Activated T-helper 1 cell treated with anti-CD3 and anti-CD28 coated beads, Interleukin-12 subunit alpha, Interleukin-12 subunit beta, Interleukin-2, Interleukin-4 antibody, amounts not matched to agents 30 ng/mL and 10 ng/mL and 1 ng/mL, durations not matched to agents 14 hours and 24 hours and 36 hours (primary cell): ENCODE measurements at regions not wholly inside any gene's neighbourhood (a gene's known extent, or its start where the extent isn't known, plus 50 kb on each side); places are given as distances from the start of the nearest gene placed in this dataset.

ENCODE experiments used
- DNase-seq: peaks from one replicate; pipeline ENCODE4 v3.0.0; 2021; ENCODE audit warnings: low spot score
- H3K27ac Mint-ChIP-seq: one replicate; pipeline ENCODE4 v1.8.0; 2021; ENCODE audit warnings: mild to moderate bottlenecking, mixed read lengths
- H3K27me3 Mint-ChIP-seq: one replicate; pipeline ENCODE4 v1.8.0; 2022; ENCODE audit warnings: mild to moderate bottlenecking, moderate library complexity, mixed read lengths; ENCODE audit not compliant: insufficient read depth
- H3K36me3 Mint-ChIP-seq: one replicate; pipeline ENCODE4 v1.8.0; 2021; ENCODE audit warnings: low read depth, mixed read lengths
- H3K4me1 Mint-ChIP-seq: one replicate; pipeline ENCODE4 v1.8.0; 2021; ENCODE audit warnings: low read depth, mixed read lengths
- H3K4me3 Mint-ChIP-seq: one replicate; pipeline ENCODE4 v1.8.0; 2021; ENCODE audit warnings: mild to moderate bottlenecking, moderate library complexity, mixed read lengths
- H3K9me3 Mint-ChIP-seq: one replicate; pipeline ENCODE4 v1.8.0; 2021; ENCODE audit warnings: mixed read lengths
- intact Hi-C: fragments of 100-400 bp; cut with micrococcal nuclease; formaldehyde crosslinking; loops from one replicate; pipeline ENCODE4 v1.15.1; 2024

DNA sequence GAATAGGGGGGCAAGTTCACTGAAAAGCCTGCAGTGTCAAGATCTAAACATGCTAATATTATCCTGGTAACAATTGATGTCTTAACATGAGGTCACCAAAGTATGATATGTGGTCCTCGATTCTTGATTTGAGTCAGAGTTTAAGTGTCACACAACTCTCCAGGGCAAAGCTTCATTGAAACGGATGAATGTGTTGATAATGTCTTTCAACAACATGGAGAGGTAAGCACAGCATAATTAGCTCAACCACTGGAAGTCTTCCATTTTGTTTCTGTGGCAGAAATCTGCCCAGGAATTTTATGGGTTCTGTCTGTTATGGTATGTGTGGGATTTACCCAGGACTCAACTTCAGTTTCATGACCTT, 591.5 kb downstream of the ZNF385D start:
- DNase-seq: no peak
- no peak overlapping the region for H3K27ac Mint-ChIP-seq
- H3K4me3 Mint-ChIP-seq: no peak overlapping the region
- H3K4me1 Mint-ChIP-seq: no peaks in the 10 kb centered on the region
- H3K27me3 Mint-ChIP-seq: no peaks in the 10 kb centered on the region
- H3K36me3 Mint-ChIP-seq: no peaks in the 10 kb centered on the region
- intact Hi-C loops: no loop called here
- H3K9me3 Mint-ChIP-seq: peaks cover 18% of the 10 kb centered on the region

- intact Hi-C loops: no loop called here
- DNase-seq: no peak
- no peaks in the 10 kb centered on the region for H3K27me3 Mint-ChIP-seq
- no peaks in the 10 kb centered on the region for H3K4me1 Mint-ChIP-seq
- H3K4me3 Mint-ChIP-seq: no peak overlapping the region
- H3K27ac Mint-ChIP-seq: no peak overlapping the region
- H3K36me3 Mint-ChIP-seq: no peaks in the 10 kb centered on the region
- peaks cover 18% of the 10 kb centered on the region for H3K9me3 Mint-ChIP-seq
Observed at GRCh38 chr3:21158861-21159542, 592.0 kb downstream of the ZNF385D start.

- H3K9me3 Mint-ChIP-seq: peaks cover 13% of the 10 kb centered on the region
- no peak overlapping the region for H3K4me3 Mint-ChIP-seq
- intact Hi-C loops: no loop called here
- no peak for DNase-seq
- no peaks in the 10 kb centered on the region for H3K4me1 Mint-ChIP-seq
- H3K27ac Mint-ChIP-seq: no peak overlapping the region
- no peaks in the 10 kb centered on the region for H3K27me3 Mint-ChIP-seq
- H3K36me3 Mint-ChIP-seq: no peaks in the 10 kb centered on the region
Observed at GRCh38 chr3:21154911-21155310, 596.1 kb downstream of the ZNF385D start.

- intact Hi-C loops: no loop called here
- Mint-ChIP-seq H3K4me3 (no peak overlapping the region), H3K27ac (no peak overlapping the region), H3K27me3 (no peaks in the 10 kb centered on the region), H3K9me3 (peaks cover 6% of the 10 kb centered on the region), H3K36me3 (no peaks in the 10 kb centered on the region), H3K4me1 (no peaks in the 10 kb centered on the region)
- no peak for DNase-seq
Observed at GRCh38 chr3:21152555-21152954, 598.5 kb downstream of the ZNF385D start.

DNA sequence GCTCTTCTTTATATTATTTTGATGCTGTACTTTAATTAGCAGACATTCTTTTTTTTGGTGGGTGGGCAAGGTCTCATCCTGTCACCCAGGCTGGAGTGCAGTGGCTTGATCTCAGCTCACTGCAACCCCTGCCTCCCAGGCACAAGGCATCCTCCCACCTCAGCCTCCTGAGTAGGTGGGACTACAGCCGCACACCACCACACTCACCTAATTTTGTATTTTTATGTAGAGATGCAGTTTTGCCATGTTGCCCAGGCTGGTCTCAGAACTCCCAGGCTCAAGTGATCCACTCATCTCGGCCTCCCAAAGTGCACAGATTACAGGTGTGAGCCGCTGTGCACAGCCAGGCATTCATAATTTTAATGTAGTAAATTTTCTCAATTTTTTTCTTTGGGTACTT, 608.1 kb downstream of the ZNF385D start:
- H3K36me3 Mint-ChIP-seq: no peaks in the 10 kb centered on the region
- no peak overlapping the region for H3K27ac Mint-ChIP-seq
- H3K9me3 Mint-ChIP-seq: peaks cover 3% of the 10 kb centered on the region
- no peak for DNase-seq
- H3K4me3 Mint-ChIP-seq: no peak overlapping the region
- no peaks in the 10 kb centered on the region for H3K27me3 Mint-ChIP-seq
- no peaks in the 10 kb centered on the region for H3K4me1 Mint-ChIP-seq
- intact Hi-C loops: no loop called here

GRCh38 chr3:21142031-21142430, 609.0 kb downstream of the ZNF385D start:
- H3K27ac Mint-ChIP-seq: no peak overlapping the region
- H3K4me3 Mint-ChIP-seq: no peak overlapping the region
- H3K27me3 Mint-ChIP-seq: no peaks in the 10 kb centered on the region
- intact Hi-C loops: no loop called here
- no peaks in the 10 kb centered on the region for H3K4me1 Mint-ChIP-seq
- DNase-seq: no peak
- peaks cover 3% of the 10 kb centered on the region for H3K9me3 Mint-ChIP-seq
- H3K36me3 Mint-ChIP-seq: no peaks in the 10 kb centered on the region

DNA sequence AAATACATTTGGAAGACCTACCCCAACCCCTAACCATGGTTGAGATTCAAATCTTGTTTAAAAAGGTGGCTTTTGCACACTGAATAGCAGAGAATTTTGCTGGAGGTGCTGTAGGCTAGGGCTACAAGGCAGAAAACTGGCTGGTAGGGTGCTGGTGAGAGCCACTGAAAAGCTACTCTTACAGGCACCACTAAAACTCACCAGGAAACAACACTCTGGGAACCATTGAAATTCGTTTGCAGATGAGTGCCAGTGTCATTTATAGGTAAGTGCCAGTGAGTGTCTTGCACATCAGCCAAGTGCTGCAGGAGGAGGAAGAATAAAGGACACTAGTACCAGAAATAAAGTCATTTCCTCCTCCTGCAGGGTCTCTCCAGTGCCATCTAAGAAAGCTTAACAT, 610.2 kb downstream of the ZNF385D start:
- DNase-seq: no peak
- intact Hi-C loops: no loop called here
- Mint-ChIP-seq H3K4me3 (no peak overlapping the region), H3K27ac (no peak overlapping the region), H3K27me3 (no peaks in the 10 kb centered on the region), H3K36me3 (no peaks in the 10 kb centered on the region), H3K4me1 (no peaks in the 10 kb centered on the region), H3K9me3 (no peaks in the 10 kb centered on the region)

DNA sequence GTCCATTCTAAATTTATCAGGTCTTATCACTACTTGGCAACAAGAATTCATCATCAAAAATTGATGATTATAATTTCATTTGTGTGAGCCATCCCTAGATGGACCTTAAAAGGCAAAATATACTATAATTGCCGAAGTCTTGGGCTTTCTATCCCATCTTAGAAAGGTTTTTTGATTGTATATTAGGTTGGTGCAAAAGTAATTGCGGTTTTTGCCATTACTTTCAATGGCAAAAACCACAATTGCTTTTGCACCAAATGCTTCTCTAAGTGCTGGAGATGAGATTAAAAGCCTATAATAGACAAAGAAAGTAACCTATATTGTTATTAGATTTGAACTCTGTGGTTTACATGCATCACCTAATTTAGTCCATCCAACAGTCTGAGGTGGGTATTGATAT, 612.9 kb downstream of the ZNF385D start:
- Mint-ChIP-seq H3K27me3 (no peaks in the 10 kb centered on the region), H3K4me3 (no peak overlapping the region), H3K36me3 (no peaks in the 10 kb centered on the region), H3K27ac (no peak overlapping the region), H3K4me1 (no peaks in the 10 kb centered on the region), H3K9me3 (no peaks in the 10 kb centered on the region)
- intact Hi-C loops: no loop called here
- no peak for DNase-seq

GRCh38 chr3:21132896-21133295, 618.1 kb downstream of the ZNF385D start:
- H3K27me3 Mint-ChIP-seq: no peaks in the 10 kb centered on the region
- no peak overlapping the region for H3K27ac Mint-ChIP-seq
- H3K9me3 Mint-ChIP-seq: peaks cover 3% of the 10 kb centered on the region
- intact Hi-C loops: no loop called here
- no peaks in the 10 kb centered on the region for H3K36me3 Mint-ChIP-seq
- DNase-seq: no peak
- H3K4me1 Mint-ChIP-seq: no peaks in the 10 kb centered on the region
- no peak overlapping the region for H3K4me3 Mint-ChIP-seq

DNA sequence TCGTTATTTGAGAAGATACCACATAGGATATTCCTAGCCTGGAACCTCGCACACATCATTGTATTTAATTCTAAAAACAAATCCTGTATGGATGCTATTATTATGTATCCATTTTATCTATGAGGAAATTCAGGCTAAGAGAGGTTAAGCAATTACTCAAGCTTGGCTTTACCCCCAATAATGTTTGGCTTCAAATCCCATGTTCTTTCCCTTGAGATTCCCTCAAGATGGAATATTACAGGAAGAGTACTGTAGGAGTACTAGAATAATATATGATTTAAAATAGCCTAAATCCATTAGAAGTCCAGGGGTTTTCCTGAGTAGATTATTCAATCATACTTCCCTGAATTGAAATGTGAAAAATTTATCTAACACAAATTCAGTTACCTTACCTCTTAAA, 630.2 kb downstream of the ZNF385D start:
- no peak for DNase-seq
- Mint-ChIP-seq H3K27ac (no peak overlapping the region), H3K9me3 (peaks cover 7% of the 10 kb centered on the region), H3K4me1 (no peaks in the 10 kb centered on the region), H3K27me3 (no peaks in the 10 kb centered on the region), H3K36me3 (no peaks in the 10 kb centered on the region), H3K4me3 (no peak overlapping the region)
- intact Hi-C loops: no loop called here

DNA sequence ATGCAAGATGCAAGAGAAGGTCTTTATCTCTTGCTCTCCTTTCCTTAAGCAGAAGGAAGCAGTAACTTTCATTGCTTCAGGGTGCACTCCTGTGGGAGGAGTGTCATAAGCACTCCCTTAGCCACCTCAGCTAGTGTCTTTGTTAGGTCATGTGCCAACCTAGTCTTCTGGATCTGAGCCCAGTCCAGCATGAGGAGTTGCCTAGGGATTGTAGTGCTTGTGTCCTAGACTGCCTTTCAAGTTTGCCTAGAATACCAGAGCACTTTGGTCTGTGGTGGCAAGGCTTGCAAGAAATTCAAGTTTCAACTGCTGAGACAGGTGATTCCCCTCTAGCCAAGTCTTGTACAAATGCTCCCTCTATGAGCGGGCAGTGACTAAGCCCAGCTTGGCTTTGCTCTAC, 633.6 kb downstream of the ZNF385D start:
- H3K27me3 Mint-ChIP-seq: no peaks in the 10 kb centered on the region
- peaks cover 14% of the 10 kb centered on the region for H3K9me3 Mint-ChIP-seq
- H3K27ac Mint-ChIP-seq: no peak overlapping the region
- intact Hi-C loops: no loop called here
- DNase-seq: no peak
- H3K4me1 Mint-ChIP-seq: no peaks in the 10 kb centered on the region
- no peak overlapping the region for H3K4me3 Mint-ChIP-seq
- H3K36me3 Mint-ChIP-seq: no peaks in the 10 kb centered on the region

GRCh38 chr3:21109056-21109455, 642.0 kb downstream of the ZNF385D start:
- Mint-ChIP-seq H3K27ac (no peak overlapping the region), H3K4me1 (no peaks in the 10 kb centered on the region), H3K4me3 (no peak overlapping the region), H3K36me3 (no peaks in the 10 kb centered on the region), H3K9me3 (peaks cover 7% of the 10 kb centered on the region), H3K27me3 (no peaks in the 10 kb centered on the region)
- no peak for DNase-seq
- intact Hi-C loops: no loop called here

DNA sequence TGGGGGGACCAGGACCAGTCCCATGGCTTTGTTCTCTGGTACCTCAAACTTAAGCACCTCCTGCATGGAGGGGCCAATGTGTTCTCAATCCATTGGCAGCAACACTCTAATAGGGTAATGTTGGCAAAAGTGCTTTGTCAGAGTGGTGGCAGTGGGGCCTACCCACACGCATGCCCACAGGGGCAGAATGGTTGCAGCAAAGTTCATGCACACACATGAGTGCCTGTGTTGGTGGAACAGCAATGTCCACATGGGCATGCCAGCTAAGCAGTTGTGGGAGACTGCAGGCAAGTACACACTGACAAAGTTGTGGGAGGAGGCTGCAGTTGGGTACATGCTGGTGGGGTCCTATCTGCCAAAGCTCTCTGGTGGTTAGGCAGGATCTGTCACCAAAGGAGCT, 645.2 kb downstream of the ZNF385D start:
- DNase-seq: no peak
- H3K4me1 Mint-ChIP-seq: no peaks in the 10 kb centered on the region
- H3K36me3 Mint-ChIP-seq: no peaks in the 10 kb centered on the region
- H3K27me3 Mint-ChIP-seq: no peaks in the 10 kb centered on the region
- H3K4me3 Mint-ChIP-seq: no peak overlapping the region
- intact Hi-C loops: no loop called here
- H3K9me3 Mint-ChIP-seq: peaks cover 14% of the 10 kb centered on the region
- no peak overlapping the region for H3K27ac Mint-ChIP-seq

GRCh38 chr3:21100656-21101359, 650.2 kb downstream of the ZNF385D start:
- peaks cover 14% of the 10 kb centered on the region for H3K9me3 Mint-ChIP-seq
- H3K4me3 Mint-ChIP-seq: no peak overlapping the region
- H3K4me1 Mint-ChIP-seq: no peaks in the 10 kb centered on the region
- H3K27me3 Mint-ChIP-seq: no peaks in the 10 kb centered on the region
- no peaks in the 10 kb centered on the region for H3K36me3 Mint-ChIP-seq
- H3K27ac Mint-ChIP-seq: no peak overlapping the region
- intact Hi-C loops: no loop called here
- DNase-seq: no peak
